ENCODE measurements at regions not wholly inside any gene's neighbourhood (a gene's known extent, or its start where the extent isn't known, plus 50 kb on each side); places are given as distances from the start of the nearest gene placed in this dataset.

DNA sequence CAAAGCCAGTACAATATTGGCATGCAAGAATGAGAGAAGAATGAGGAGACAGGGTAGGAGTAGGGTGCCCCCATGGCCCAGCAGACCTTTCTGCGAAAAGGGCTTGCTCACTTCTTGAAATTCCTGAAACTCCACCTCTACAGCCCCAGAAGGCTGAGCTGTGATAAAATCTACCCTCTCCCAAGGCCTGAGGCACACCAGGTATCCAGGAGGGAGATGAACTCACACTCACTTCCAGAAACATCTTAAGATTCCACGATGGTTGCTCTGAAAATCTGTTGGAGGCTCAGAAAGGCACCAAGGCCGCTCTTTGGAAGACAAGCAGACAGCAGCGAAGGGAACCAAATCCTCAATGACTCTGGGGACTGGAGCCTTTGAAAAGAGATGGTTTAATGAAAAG is 297.5 kb downstream of the UACA start:
- no peak for DNase-seq
- CTCF ChIA-PET, result interaction anchor here (0.5 to 1.4 kb wide), 2 partner anchors 372 to 990 kb away, joined by 3 to 4 read pairs; no protein-coding TSS in a partner anchor

More for the DNA sequence above, 297.5 kb downstream of the UACA start:
- Histone ChIP-seq H4K91ac (ENCODE audit: insufficient read depth, low read depth, low read length) (no peak overlapping the region), H4K8ac (ENCODE audit: low read depth in 2 of 2, low read length in 2 of 2) (no peak overlapping the region), H3K4me2 (ENCODE audit: low read depth, low read length) (no peak overlapping the region), H3K56ac (ENCODE audit: extremely low read depth, insufficient read depth, low read length) (no peak overlapping the region), H3K27me3 (ENCODE audit: control insufficient read depth, insufficient read depth, low read length) (peaks cover 63% of the 10 kb centered on the region), H3K4me3 (ENCODE audit: insufficient read depth, low read depth, low read length) (no peak overlapping the region), H3K4me1 (ENCODE audit: control insufficient read depth, insufficient read depth, low read length) (peaks cover 2% of the 10 kb centered on the region), H2BK15ac (ENCODE audit: low read depth, low read length) (no peak overlapping the region), H3K27ac (ENCODE audit: insufficient read depth, low read length) (no peak overlapping the region), H3K14ac (replicated peaks; ENCODE audit: low read depth, low read length) (no peak overlapping the region), H2BK20ac (ENCODE audit: low read depth, low read length) (no peak overlapping the region), H3K9ac (ENCODE audit: low read depth, low read length) (no peak overlapping the region), H4K20me1 (ENCODE audit: insufficient read depth, low read length) (no peaks in the 10 kb centered on the region), H2BK120ac (ENCODE audit: low read depth, low read length) (no peak overlapping the region), H2AFZ (replicated peaks; ENCODE audit: low read length, poor library complexity) (no peak overlapping the region), H3K36me3 (ENCODE audit: control insufficient read depth, insufficient read depth, low read length) (no peaks in the 10 kb centered on the region), H2AK9ac (replicated peaks; ENCODE audit: low read depth, low read length, poor library complexity) (no peak overlapping the region), H2BK5ac (ENCODE audit: low read depth, low read length, poor library complexity, severe bottlenecking) (no peak overlapping the region), H3K9me3 (ENCODE audit: control insufficient read depth, insufficient read depth, low read length) (no peaks in the 10 kb centered on the region), H3K23ac (ENCODE audit: low read depth, low read length) (no peak overlapping the region), H3K9me1 (ENCODE audit: insufficient read depth, low read length) (no peaks in the 10 kb centered on the region), H3K4ac (ENCODE audit: low read depth, low read length) (no peak overlapping the region), H2AK5ac (ENCODE audit: low read depth, low read length) (no peak overlapping the region), H3K79me1 (ENCODE audit: low read depth in 1 of 2, low read length in 2 of 2) (no peaks in the 10 kb centered on the region), H3K18ac (ENCODE audit: low read depth, low read length) (no peak overlapping the region), H4K5ac (ENCODE audit: low read depth, low read length) (no peak overlapping the region)
- in situ Hi-C loops (cut with MboI; ENCODE audit: low sequenced_read_pairs) (no loop called here), dilution Hi-C loops (cut with HindIII; ENCODE audit: low sequenced_read_pairs, unreplicated experiment) (no loop called here), intact Hi-C loops (cut with micrococcal nuclease) (loop anchor here (5.0 to 10.0 kb wide), 4 partner anchors 191 to 989 kb away; no protein-coding TSS in a partner anchor)
- BruUV-seq (replicated peaks), result no TSS peak
- WGBS, 2 experiments (ENCODE audit: extremely low coverage in 2 of 2, insufficient read length in 1 of 2), result 95% methylated on average over 2 of the region's 4 CpGs; no CpG with 5 or more reads in 1 of the 2 experiments
- TF ChIP-seq FOS (IDR thresholded peaks at IDR 0.05; ENCODE audit: low read depth, low read length) (no peak), MXI1 (IDR thresholded peaks at IDR 0.05; ENCODE audit: borderline replicate concordance, low read depth, low read length) (no peak), POLR2A (IDR thresholded peaks at IDR 0.05; ENCODE audit: low read depth, low read length) (no peak), CEBPB (IDR thresholded peaks at IDR 0.05; ENCODE audit: low read depth, low read length) (no peak), RFX5 (IDR thresholded peaks at IDR 0.05; ENCODE audit: low read depth, low read length) (no peak), RAD21 (IDR thresholded peaks at IDR 0.05; ENCODE audit: low read length) (no peak), MAZ (IDR thresholded peaks at IDR 0.05; ENCODE audit: borderline replicate concordance, low read depth, low read length) (no peak), RCOR1 (IDR thresholded peaks at IDR 0.05; ENCODE audit: insufficient replicate concordance, low read length) (no peak)
- TF ChIP-seq, protein P1, sequence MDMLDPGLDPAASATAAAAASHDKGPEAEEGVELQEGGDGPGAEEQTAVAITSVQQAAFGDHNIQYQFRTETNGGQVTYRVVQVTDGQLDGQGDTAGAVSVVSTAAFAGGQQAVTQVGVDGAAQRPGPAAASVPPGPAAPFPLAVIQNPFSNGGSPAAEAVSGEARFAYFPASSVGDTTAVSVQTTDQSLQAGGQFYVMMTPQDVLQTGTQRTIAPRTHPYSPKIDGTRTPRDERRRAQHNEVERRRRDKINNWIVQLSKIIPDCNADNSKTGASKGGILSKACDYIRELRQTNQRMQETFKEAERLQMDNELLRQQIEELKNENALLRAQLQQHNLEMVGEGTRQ (IDR thresholded peaks at IDR 0.05; ENCODE audit: low read depth, low read length), result no peak
- TF ChIP-seq, protein P2, sequence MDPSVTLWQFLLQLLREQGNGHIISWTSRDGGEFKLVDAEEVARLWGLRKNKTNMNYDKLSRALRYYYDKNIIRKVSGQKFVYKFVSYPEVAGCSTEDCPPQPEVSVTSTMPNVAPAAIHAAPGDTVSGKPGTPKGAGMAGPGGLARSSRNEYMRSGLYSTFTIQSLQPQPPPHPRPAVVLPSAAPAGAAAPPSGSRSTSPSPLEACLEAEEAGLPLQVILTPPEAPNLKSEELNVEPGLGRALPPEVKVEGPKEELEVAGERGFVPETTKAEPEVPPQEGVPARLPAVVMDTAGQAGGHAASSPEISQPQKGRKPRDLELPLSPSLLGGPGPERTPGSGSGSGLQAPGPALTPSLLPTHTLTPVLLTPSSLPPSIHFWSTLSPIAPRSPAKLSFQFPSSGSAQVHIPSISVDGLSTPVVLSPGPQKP (IDR thresholded peaks at IDR 0.05; ENCODE audit: borderline replicate concordance, low read depth, low read length), result no peak
- ATAC-seq (ENCODE audit: low read depth), result no peak
- POLR2A ChIA-PET (ENCODE audit: unreplicated experiment), result no interaction called here
